Ishikawa (cell line): ENCODE measurements at regions not wholly inside any gene's neighbourhood (a gene's known extent, or its start where the extent isn't known, plus 50 kb on each side); places are given as distances from the start of the nearest gene placed in this dataset.

Source experiments
- CEBPB ChIP-seq: IDR thresholded peaks from 2 replicates; pipeline ENCODE4 v1.6.1; 2012
- CREB1 ChIP-seq: IDR thresholded peaks from 2 replicates; pipeline ENCODE4 v1.6.1; 2012; ENCODE audit warnings: low read depth
- EGR1 ChIP-seq: IDR thresholded peaks from 2 replicates; pipeline ENCODE4 v1.6.1; 2012
- EP300 ChIP-seq: IDR thresholded peaks from 2 replicates; pipeline ENCODE4 v1.6.1; 2012; ENCODE audit warnings: borderline replicate concordance
- FOXM1 ChIP-seq: IDR thresholded peaks from 2 replicates; pipeline ENCODE4 v1.6.1; 2012; ENCODE audit warnings: low read depth, borderline replicate concordance
- MAX ChIP-seq: IDR thresholded peaks from 2 replicates; pipeline ENCODE4 v1.6.1; 2012
- NFIC ChIP-seq: IDR thresholded peaks from 2 replicates; pipeline ENCODE4 v1.6.1; 2012
- RAD21 ChIP-seq: IDR thresholded peaks from 2 replicates; pipeline ENCODE4 v1.6.1; 2012; ENCODE audit warnings: low read depth
- REST ChIP-seq: IDR thresholded peaks from 2 replicates; pipeline ENCODE4 v1.6.1; 2012; ENCODE audit warnings: low read depth, mild to moderate bottlenecking
- TAF1 ChIP-seq: IDR thresholded peaks from 2 replicates; pipeline ENCODE4 v1.6.1; 2012; ENCODE audit warnings: low read depth, mild to moderate bottlenecking
- TCF12 ChIP-seq: IDR thresholded peaks from 2 replicates; pipeline ENCODE4 v1.6.1; 2012; ENCODE audit warnings: low read depth
- TEAD4 ChIP-seq: IDR thresholded peaks from 2 replicates; pipeline ENCODE4 v1.6.1; 2012
- USF1 ChIP-seq: IDR thresholded peaks from 2 replicates; pipeline ENCODE4 v1.6.1; 2012
- YY1 ChIP-seq: IDR thresholded peaks from 2 replicates; pipeline ENCODE4 v1.6.1; 2012; ENCODE audit warnings: low read depth
- ZBTB7A ChIP-seq: IDR thresholded peaks from 2 replicates; pipeline ENCODE4 v1.6.1; 2012; ENCODE audit warnings: low read depth

- TF ChIP-seq NFIC, result no peak
- TF ChIP-seq RAD21, result no peak
- no peak for TF ChIP-seq CREB1
- TF ChIP-seq ZBTB7A, result no peak
Observed at GRCh38 chr5:128750155-128750554, 212.1 kb upstream of the FBN2 start.

- no peak for TF ChIP-seq NFIC
- no peak for TF ChIP-seq RAD21
- no peak for TF ChIP-seq MAX
- TF ChIP-seq EP300, result no peak
- TF ChIP-seq CREB1, result no peak
- TF ChIP-seq CEBPB, result no peak
Observed at GRCh38 chr5:128757196-128757959, 207.9 kb upstream of the SLC27A6 start.

- no peak for TF ChIP-seq ZBTB7A
- TF ChIP-seq RAD21, result no peak
- TF ChIP-seq EP300, result no peak
- no peak for TF ChIP-seq MAX
- no peak for TF ChIP-seq USF1
- no peak for TF ChIP-seq CEBPB
- TF ChIP-seq TCF12, result no peak
- TF ChIP-seq TEAD4, result no peak
- TF ChIP-seq FOXM1, result no peak
- no peak for TF ChIP-seq NFIC
- TF ChIP-seq REST, result no peak
- TF ChIP-seq EGR1, result no peak
- no peak for TF ChIP-seq TAF1
- TF ChIP-seq YY1, result no peak
Observed at GRCh38 chr5:128762661-128763306, 202.5 kb upstream of the SLC27A6 start.

- TF ChIP-seq TEAD4 (no peak), CEBPB (no peak), ZBTB7A (no peak), EP300 (no peak), FOXM1 (no peak), YY1 (no peak), CREB1 (no peak), USF1 (no peak), TAF1 (no peak), EGR1 (no peak), MAX (no peak), RAD21 (no peak), REST (no peak), NFIC (no peak)
Observed at GRCh38 chr5:128763321-128763720, 202.0 kb upstream of the SLC27A6 start.

GRCh38 chr5:128764601-128765310 lies 200.5 kb upstream of the SLC27A6 start:
- TF ChIP-seq TAF1 (no peak), TEAD4 (no peak), CEBPB (no peak), EGR1 (no peak), MAX (no peak), TCF12 (no peak), CREB1 (no peak), NFIC (no peak), YY1 (no peak), FOXM1 (no peak), REST (no peak), EP300 (no peak), RAD21 (no peak), ZBTB7A (no peak), USF1 (no peak)
